GM23338 (cell line): ENCODE measurements at regions not wholly inside any gene's neighbourhood (a gene's known extent, or its start where the extent isn't known, plus 50 kb on each side); places are given as distances from the start of the nearest gene placed in this dataset.

Source experiments
- ATAC-seq: fragments of 200-7000 bp; cut with Tn5 transposase; 3 replicates; pipeline ENCODE4 v1.9.1; 2020
- DNase-seq: peaks from one replicate; pipeline ENCODE4 v3.0.0-alpha.2; 2015; ENCODE audit warnings: low spot score
- H2AFZ ChIP-seq: fragments of 200-600 bp; sonication (generic); 2 replicates; pipeline ENCODE4 v1.8.0; 2016; ENCODE audit warnings: antibody characterized with exemption, mild to moderate bottlenecking, moderate library complexity
- H3F3A ChIP-seq: fragments of 200-600 bp; sonication (generic); replicated peaks from 2 replicates; pipeline ENCODE4 v1.8.0; 2017; ENCODE audit warnings: antibody characterized with exemption, mixed run types, low read depth
- H3K27ac ChIP-seq: fragments of 200-600 bp; sonication (generic); 2 replicates; pipeline ENCODE4 v1.6.1; 2016; ENCODE audit warnings: low read depth
- H3K27me3 ChIP-seq: fragments of 200-600 bp; sonication (generic); 2 replicates; pipeline ENCODE4 v1.8.0; 2016; ENCODE audit warnings: mild to moderate bottlenecking, mixed run types, moderate library complexity; ENCODE audit not compliant: insufficient read depth
- H3K36me3 ChIP-seq: fragments of 200-600 bp; sonication (generic); 2 replicates; pipeline ENCODE4 v1.8.0; 2016; ENCODE audit warnings: mild to moderate bottlenecking; ENCODE audit not compliant: insufficient read depth
- H3K4me1 ChIP-seq: fragments of 200-600 bp; sonication (generic); 2 replicates; pipeline ENCODE4 v1.8.0; 2016; ENCODE audit warnings: mild to moderate bottlenecking, moderate library complexity; ENCODE audit not compliant: insufficient read depth
- H3K4me2 ChIP-seq: fragments of 200-600 bp; sonication (generic); 2 replicates; pipeline ENCODE4 v1.7.1; 2017; ENCODE audit warnings: mixed run types
- H3K4me3 ChIP-seq: fragments of 200-600 bp; sonication (generic); 2 replicates; pipeline ENCODE4 v1.6.1; 2016; ENCODE audit warnings: mixed run types
- H3K79me2 ChIP-seq: fragments of 200-600 bp; sonication (generic); replicated peaks from 2 replicates; pipeline ENCODE4 v1.8.0; 2017; ENCODE audit warnings: mild to moderate bottlenecking; ENCODE audit not compliant: insufficient read depth
- H3K9me2 ChIP-seq: fragments of 200-600 bp; sonication (generic); 2 replicates; pipeline ENCODE4 v1.8.0; 2017; ENCODE audit not compliant: insufficient read depth
- H4K20me1 ChIP-seq: fragments of 200-600 bp; sonication (generic); replicated peaks from 2 replicates; pipeline ENCODE4 v1.8.0; 2017; ENCODE audit warnings: mild to moderate bottlenecking; ENCODE audit not compliant: insufficient read depth
- H3K27ac Mint-ChIP-seq: 2 replicates; pipeline ENCODE4 v1.8.0; 2020; ENCODE audit warnings: inconsistent platforms, mild to moderate bottlenecking, moderate library complexity, mixed read lengths
- H3K27me3 Mint-ChIP-seq: 3 replicates; pipeline ENCODE4 v1.8.0; 2022; ENCODE audit warnings: low read depth, mild to moderate bottlenecking, moderate library complexity, mixed read lengths, inconsistent platforms; ENCODE audit not compliant: insufficient read depth, poor library complexity
- H3K36me3 Mint-ChIP-seq: 3 replicates; pipeline ENCODE4 v1.8.0; 2021; ENCODE audit warnings: low read depth, mild to moderate bottlenecking, inconsistent platforms, moderate library complexity, mixed read lengths
- H3K4me1 Mint-ChIP-seq: 3 replicates; pipeline ENCODE4 v1.8.0; 2020; ENCODE audit warnings: mild to moderate bottlenecking, inconsistent platforms, mixed read lengths
- H3K4me3 Mint-ChIP-seq: 3 replicates; pipeline ENCODE4 v1.8.0; 2021; ENCODE audit warnings: moderate library complexity, mild to moderate bottlenecking, inconsistent platforms, mixed read lengths
- H3K9me3 Mint-ChIP-seq: 3 replicates; pipeline ENCODE4 v1.8.0; 2020; ENCODE audit warnings: moderate library complexity, mild to moderate bottlenecking, inconsistent platforms, mixed read lengths
- CREB1 ChIP-seq: fragments of 250-450 bp; sonication (Bioruptor Pico); IDR thresholded peaks from 2 replicates; pipeline ENCODE4 v1.5.0; 2020; ENCODE audit warnings: low read depth, mild to moderate bottlenecking, moderate library complexity
- ETS1 ChIP-seq: IDR thresholded peaks from 2 replicates; pipeline ENCODE4 v1.6.1; 2016; ENCODE audit warnings: antibody characterized with exemption
- EZH2 ChIP-seq: fragments of 200-600 bp; sonication (generic); IDR thresholded peaks from one replicate; pipeline ENCODE4 v1.8.0; 2017; ENCODE audit warnings: antibody characterized with exemption, mild to moderate bottlenecking, low read depth; ENCODE audit not compliant: unreplicated experiment
- EZH2phosphoT487 ChIP-seq: fragments of 200-600 bp; sonication (generic); IDR thresholded peaks from one replicate; pipeline ENCODE4 v1.8.1; 2018; ENCODE audit warnings: antibody characterized with exemption; ENCODE audit not compliant: unreplicated experiment
- JUNB ChIP-seq: IDR thresholded peaks from one replicate; pipeline ENCODE4 v1.6.1; 2016; ENCODE audit warnings: antibody characterized with exemption; ENCODE audit not compliant: unreplicated experiment
- NANOG ChIP-seq: IDR thresholded peaks from 2 replicates; pipeline ENCODE4 v1.6.1; 2016; ENCODE audit warnings: antibody characterized with exemption, borderline replicate concordance
- POLR2AphosphoS5 ChIP-seq: IDR thresholded peaks from 2 replicates; pipeline ENCODE4 v1.6.1; 2016; ENCODE audit warnings: antibody characterized with exemption, low read depth
- STAT1 ChIP-seq: IDR thresholded peaks from one replicate; pipeline ENCODE4 v1.6.1; 2016; ENCODE audit warnings: antibody characterized with exemption; ENCODE audit not compliant: unreplicated experiment
- ZNF114 ChIP-seq: fragments of 250-450 bp; sonication (Bioruptor Pico); IDR thresholded peaks from 2 replicates; pipeline ENCODE4 v1.5.0; 2020; ENCODE audit warnings: mild to moderate bottlenecking, moderate library complexity
- ZNF331 ChIP-seq: fragments of 250-450 bp; sonication (Bioruptor Pico); IDR thresholded peaks from 2 replicates; pipeline ENCODE4 v1.5.0; 2020; ENCODE audit warnings: low read depth, mild to moderate bottlenecking, moderate library complexity
- ZNF462 ChIP-seq: fragments of 250-450 bp; sonication (Bioruptor Pico); IDR thresholded peaks from 2 replicates; pipeline ENCODE4 v1.5.0; 2020; ENCODE audit warnings: mild to moderate bottlenecking, moderate library complexity
- TF ChIP-seq, protein P1 (sequence below), 2 experiments: fragments of 200-600 bp in 1 of 2; sonication (generic) in 1 of 2; conservative IDR thresholded peaks; 2 replicates each; pipeline versions ENCODE4 v1.5.1 to v1.6.1; 2016 to 2017; ENCODE audit warnings: antibody characterized with exemption in 2 of 2, low read depth in 2 of 2, mild to moderate bottlenecking in 2 of 2, moderate library complexity in 1 of 2
- TF ChIP-seq, protein P2 (sequence below): IDR thresholded peaks from one replicate; pipeline ENCODE4 v1.6.1; 2018; ENCODE audit warnings: antibody characterized with exemption; ENCODE audit not compliant: unreplicated experiment

DNA sequence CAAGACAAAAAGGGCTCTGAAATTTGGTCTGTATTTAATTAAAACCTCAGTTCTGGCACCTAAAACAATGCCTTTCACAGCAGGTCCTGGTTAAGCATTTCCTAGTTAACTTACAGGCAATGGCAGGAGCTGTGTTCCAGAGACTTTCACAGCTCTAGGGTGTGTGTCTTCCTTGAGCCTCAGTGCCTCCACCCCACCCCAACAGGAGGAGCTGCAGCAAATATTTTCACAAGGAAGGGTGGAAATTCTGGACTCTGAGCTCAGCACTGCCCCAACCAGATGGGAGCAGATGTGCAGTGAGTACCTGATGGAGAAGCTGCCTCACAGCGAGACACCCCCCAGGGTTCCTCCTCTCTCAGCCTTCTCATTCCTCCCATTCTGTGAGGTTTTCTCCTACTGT lies 106.3 kb upstream of the SPATA12 start:
- Mint-ChIP-seq H3K36me3 (no peaks in the 10 kb centered on the region), H3K4me3 (no peak overlapping the region), H3K9me3 (no peaks in the 10 kb centered on the region), H3K27me3 (no peaks in the 10 kb centered on the region), H3K27ac (no peak overlapping the region), H3K4me1 (peaks cover 8% of the 10 kb centered on the region)
- no peak overlapping the region for H3K4me3 ChIP-seq
- no peaks in the 10 kb centered on the region for H3K79me2 ChIP-seq
- no peaks in the 10 kb centered on the region for H3F3A ChIP-seq
- ATAC-seq (no peak), DNase-seq (no peak)
- H2AFZ ChIP-seq = no peak overlapping the region
- H3K4me1 ChIP-seq = peaks cover 6% of the 10 kb centered on the region; the same call in 1 of the 2 replicates
- no peak overlapping the region for H3K27ac ChIP-seq
- no peaks in the 10 kb centered on the region for H4K20me1 ChIP-seq
- no peaks in the 10 kb centered on the region for H3K27me3 ChIP-seq
- TF ChIP-seq ZNF114 (CRISPR knock-in tag) (no peak), JUNB (no peak), ETS1 (no peak), EZH2phosphoT487 (no peak), CREB1 (CRISPR knock-in tag) (no peak), ZNF462 (CRISPR knock-in tag) (no peak), STAT1 (no peak), NANOG (no peak), POLR2AphosphoS5 (no peak), EZH2 (no peak), ZNF331 (CRISPR knock-in tag) (no peak)
- TF ChIP-seq, protein P1, sequence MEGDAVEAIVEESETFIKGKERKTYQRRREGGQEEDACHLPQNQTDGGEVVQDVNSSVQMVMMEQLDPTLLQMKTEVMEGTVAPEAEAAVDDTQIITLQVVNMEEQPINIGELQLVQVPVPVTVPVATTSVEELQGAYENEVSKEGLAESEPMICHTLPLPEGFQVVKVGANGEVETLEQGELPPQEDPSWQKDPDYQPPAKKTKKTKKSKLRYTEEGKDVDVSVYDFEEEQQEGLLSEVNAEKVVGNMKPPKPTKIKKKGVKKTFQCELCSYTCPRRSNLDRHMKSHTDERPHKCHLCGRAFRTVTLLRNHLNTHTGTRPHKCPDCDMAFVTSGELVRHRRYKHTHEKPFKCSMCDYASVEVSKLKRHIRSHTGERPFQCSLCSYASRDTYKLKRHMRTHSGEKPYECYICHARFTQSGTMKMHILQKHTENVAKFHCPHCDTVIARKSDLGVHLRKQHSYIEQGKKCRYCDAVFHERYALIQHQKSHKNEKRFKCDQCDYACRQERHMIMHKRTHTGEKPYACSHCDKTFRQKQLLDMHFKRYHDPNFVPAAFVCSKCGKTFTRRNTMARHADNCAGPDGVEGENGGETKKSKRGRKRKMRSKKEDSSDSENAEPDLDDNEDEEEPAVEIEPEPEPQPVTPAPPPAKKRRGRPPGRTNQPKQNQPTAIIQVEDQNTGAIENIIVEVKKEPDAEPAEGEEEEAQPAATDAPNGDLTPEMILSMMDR (conservative IDR thresholded peaks at IDR 0.05; ENCODE audit: low read depth in 2 of 2) = no peak
- TF ChIP-seq, protein P2, sequence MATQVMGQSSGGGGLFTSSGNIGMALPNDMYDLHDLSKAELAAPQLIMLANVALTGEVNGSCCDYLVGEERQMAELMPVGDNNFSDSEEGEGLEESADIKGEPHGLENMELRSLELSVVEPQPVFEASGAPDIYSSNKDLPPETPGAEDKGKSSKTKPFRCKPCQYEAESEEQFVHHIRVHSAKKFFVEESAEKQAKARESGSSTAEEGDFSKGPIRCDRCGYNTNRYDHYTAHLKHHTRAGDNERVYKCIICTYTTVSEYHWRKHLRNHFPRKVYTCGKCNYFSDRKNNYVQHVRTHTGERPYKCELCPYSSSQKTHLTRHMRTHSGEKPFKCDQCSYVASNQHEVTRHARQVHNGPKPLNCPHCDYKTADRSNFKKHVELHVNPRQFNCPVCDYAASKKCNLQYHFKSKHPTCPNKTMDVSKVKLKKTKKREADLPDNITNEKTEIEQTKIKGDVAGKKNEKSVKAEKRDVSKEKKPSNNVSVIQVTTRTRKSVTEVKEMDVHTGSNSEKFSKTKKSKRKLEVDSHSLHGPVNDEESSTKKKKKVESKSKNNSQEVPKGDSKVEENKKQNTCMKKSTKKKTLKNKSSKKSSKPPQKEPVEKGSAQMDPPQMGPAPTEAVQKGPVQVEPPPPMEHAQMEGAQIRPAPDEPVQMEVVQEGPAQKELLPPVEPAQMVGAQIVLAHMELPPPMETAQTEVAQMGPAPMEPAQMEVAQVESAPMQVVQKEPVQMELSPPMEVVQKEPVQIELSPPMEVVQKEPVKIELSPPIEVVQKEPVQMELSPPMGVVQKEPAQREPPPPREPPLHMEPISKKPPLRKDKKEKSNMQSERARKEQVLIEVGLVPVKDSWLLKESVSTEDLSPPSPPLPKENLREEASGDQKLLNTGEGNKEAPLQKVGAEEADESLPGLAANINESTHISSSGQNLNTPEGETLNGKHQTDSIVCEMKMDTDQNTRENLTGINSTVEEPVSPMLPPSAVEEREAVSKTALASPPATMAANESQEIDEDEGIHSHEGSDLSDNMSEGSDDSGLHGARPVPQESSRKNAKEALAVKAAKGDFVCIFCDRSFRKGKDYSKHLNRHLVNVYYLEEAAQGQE = no peak
- H3K9me2 ChIP-seq = no peaks in the 10 kb centered on the region; the same call in 1 of the 2 replicates
- H3K36me3 ChIP-seq = no peaks in the 10 kb centered on the region
- no peak overlapping the region for H3K4me2 ChIP-seq
